AG10803 (cell line): ENCODE measurements at regions not wholly inside any gene's neighbourhood (a gene's known extent, or its start where the extent isn't known, plus 50 kb on each side); places are given as distances from the start of the nearest gene placed in this dataset.

Experiments used
- DNase-seq: peaks from one replicate; pipeline ENCODE4 v3.0.0; 2010; ENCODE audit warnings: low read depth
- H3K4me3 ChIP-seq: 2 replicates; pipeline ENCODE4 v1.5.1; 2011; ENCODE audit warnings: mild to moderate bottlenecking, low read length, control low read depth
- TF ChIP-seq, protein P1 (sequence below): conservative IDR thresholded peaks from 2 replicates; pipeline ENCODE4 v1.5.1; 2011; ENCODE audit warnings: mild to moderate bottlenecking, low read length, control low read depth, inconsistent platforms

DNA sequence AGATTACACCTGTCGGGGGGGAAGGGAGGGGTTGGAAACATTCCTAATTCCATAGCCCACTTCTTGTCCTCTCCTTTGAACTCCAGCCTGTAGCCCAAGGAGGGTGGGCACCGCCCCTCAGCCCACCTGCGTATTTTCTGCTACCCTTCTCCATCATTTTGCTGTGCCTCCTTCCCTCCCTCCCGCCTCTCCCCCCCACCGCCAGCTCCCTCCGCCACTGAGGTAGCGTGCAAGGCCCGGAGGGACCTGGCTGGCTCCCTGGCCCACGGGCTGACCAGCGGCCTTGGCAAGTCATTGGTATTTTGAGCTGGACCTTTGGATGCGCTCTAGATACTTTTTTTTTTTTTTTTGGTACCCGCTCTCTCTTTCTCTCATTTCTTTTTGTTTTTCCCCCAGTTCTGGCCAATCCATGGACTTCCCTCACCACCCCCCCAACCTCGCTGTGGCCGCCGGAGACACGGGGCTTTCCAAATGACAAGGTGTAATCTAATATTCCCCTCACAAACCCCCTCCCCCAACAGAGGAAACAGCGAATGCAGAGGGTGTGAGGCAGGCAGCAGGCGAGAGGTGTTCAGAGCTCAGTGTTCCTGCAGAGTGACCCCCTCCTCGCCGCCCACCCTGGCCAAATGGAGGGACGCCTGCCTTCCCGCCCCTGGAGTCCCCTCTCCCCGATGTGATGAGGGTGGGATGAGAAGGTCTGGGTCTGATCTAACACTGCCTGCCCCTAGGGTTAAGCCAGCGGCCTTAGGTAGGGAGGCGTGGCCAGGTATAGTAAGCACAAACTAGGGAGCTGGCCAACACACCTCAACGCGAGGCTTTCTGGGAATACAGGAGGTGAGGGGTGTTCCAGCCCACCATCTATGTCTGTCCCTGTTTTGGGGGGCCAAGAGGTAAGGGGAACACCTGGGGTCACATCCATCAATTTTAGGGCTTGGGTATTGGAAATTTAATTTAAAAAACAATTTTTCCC lies 89.2 kb downstream of the PTPRS start:
- no peak overlapping the region for H3K4me3 ChIP-seq
- TF ChIP-seq, protein P1, sequence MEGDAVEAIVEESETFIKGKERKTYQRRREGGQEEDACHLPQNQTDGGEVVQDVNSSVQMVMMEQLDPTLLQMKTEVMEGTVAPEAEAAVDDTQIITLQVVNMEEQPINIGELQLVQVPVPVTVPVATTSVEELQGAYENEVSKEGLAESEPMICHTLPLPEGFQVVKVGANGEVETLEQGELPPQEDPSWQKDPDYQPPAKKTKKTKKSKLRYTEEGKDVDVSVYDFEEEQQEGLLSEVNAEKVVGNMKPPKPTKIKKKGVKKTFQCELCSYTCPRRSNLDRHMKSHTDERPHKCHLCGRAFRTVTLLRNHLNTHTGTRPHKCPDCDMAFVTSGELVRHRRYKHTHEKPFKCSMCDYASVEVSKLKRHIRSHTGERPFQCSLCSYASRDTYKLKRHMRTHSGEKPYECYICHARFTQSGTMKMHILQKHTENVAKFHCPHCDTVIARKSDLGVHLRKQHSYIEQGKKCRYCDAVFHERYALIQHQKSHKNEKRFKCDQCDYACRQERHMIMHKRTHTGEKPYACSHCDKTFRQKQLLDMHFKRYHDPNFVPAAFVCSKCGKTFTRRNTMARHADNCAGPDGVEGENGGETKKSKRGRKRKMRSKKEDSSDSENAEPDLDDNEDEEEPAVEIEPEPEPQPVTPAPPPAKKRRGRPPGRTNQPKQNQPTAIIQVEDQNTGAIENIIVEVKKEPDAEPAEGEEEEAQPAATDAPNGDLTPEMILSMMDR: no peak
- no peak for DNase-seq

DNA sequence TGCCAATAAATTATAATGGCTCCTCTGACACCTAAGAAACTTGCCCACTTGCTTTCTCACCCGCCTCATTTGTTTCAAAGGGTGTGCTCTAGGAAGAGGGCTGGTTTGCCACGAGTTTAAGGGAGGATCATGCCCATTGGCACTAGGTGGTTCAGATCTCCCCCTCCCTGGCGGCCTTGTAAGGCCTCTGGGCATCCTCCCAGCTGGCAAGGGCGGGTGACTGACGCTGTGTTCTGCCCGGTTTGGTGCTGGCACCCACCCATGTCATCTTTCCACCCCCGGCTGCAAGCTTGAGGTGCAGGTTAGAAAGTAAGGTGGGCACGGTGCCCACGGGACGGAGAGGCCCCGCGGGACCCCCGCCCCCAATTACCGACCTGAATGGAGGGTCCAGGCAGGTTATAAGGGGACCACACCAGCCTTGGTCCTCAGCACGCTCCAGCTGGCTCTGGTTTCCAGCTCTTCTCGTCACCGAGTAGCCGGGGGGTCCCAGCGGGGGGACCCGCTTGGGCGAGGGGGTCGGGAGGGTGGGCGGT lies 90.4 kb downstream of the PTPRS start:
- no peak for DNase-seq
- no peak overlapping the region for H3K4me3 ChIP-seq
- TF ChIP-seq, protein P1: no peak

DNA sequence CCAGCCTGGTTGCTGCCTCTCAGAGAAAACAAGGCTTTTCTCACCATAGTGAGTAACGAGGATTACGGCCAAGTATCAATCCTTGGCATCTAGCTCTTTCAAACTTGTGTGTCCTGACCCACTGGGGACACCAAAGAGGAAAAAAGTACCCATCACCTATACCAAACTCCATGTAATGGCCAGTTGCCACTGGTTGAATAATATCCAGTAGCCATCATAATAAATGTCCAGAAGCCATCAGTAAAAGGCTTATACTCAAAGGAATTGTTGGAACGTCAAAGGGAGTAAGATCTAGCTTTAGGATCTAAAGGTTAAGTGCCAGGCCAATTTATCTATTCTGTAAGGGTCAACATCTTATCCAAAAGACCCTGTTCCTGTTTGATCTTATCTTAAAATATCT lies 91.1 kb downstream of the PTPRS start:
- TF ChIP-seq, protein P1: no peak
- no peak overlapping the region for H3K4me3 ChIP-seq
- DNase-seq: no peak

DNA sequence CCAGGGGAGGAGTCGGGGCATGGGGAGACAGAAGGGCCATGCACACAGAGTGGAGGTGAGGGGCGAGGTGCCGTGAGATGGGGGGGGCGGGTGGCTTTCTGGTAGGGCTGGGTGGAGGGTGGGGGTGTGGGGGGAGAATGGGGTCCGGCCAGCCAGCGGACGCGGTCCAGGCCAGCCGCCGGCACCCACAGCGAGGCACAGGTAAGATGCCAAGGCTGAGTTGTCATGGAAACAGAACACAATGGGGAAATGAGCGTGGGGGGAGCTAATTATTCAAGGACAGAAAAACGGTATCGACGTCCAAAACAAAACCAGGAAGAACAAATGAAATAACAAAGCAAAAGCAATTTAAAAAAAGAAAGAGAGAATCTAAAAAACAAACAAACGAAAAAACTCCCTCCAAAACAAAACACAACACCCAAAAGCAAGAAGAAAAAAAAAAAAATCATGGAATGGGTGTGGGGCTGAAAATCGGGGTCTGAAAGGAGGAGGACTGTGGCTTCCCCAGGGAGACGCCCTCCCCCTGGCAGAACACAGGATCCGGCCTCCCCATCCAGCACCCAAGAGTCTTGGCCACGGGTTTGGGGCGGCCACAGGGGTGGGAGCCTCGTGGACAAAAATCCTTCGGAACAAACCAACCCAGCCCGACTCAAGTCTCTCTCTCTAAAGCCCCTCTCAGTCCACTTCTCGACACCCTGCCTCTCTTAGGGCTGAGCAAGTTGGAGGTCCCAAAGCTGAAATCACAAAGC lies 92.5 kb downstream of the PTPRS start:
- no peak overlapping the region for H3K4me3 ChIP-seq
- TF ChIP-seq, protein P1: no peak
- no peak for DNase-seq

DNA sequence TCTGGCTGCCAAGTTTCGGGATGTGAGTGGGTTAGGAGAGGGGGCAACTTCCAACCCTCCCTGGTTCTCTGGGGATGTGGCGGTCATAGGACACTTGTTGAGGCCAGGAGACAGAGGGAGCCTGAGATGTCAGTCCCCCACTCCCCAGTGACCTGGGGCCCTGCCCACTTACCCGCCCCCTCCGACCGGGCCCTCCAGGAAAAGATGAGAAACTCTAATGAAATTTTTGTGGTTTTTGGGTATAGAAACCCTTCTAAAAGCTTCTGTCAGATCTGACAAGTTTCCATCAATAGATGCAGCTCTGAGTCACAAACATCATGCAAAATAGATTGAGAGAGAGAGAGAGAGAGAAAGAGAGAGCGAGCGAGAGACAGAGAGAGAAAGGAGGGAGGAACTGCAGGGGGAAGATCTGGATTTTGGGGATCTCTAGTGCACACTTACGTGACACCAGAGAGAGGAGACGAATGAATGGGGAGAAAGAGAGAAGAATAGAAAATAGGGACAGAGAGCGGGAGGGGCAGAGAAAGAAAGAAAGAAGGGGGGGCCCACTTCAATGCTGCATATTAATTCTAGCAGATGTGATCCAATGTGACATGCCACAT lies 94.0 kb downstream of the PTPRS start:
- TF ChIP-seq, protein P1: no peak
- DNase-seq: no peak
- H3K4me3 ChIP-seq: no peak overlapping the region

DNA sequence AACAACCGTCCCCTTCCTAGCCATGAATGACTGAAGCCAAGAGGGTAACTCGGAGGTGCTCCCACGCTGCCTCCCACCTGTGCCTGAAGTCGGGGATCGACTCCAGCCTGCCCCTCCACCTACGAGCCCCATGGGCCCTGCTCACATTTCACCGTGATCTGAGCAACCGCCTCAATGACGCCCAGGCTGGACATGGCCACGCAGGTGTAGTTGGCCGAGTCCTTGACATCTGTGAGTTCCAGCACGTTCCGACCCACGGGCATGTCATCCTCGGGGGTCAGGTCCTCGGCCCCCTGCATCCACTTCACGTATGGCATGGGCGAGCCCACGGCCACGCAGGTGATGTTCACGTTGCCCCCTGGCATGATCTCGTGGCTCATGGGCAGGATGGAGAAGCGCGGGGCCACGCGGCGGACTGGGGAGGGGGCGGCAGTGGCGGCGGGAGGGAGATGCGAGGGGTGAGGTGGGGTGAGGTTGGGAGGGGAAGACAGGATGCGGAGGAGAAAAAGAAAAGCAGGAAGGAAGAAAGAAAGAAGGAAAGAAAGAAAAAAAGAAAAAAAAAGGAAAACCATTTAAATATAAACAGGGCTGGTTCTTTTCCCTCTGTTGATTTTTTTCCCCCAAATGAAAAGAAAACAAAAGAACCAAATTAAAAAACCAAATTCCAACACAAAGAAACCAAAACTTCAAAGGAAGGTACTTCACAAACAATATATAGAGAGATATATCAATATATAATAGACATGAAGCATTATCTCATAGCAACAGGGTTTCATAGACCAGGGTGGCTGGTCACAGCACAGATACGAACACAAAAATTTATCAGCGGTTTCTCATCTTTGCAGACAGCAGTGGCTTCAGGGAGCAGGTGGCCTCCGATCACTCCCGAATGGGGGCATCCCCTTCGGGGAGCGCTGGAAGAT lies 94.7 kb downstream of the PTPRS start:
- TF ChIP-seq, protein P1: no peak
- H3K4me3 ChIP-seq: no peak overlapping the region

More for the DNA sequence above, 94.7 kb downstream of the PTPRS start:
- no peak for DNase-seq
